PC-9 (cell line): ENCODE measurements at regions not wholly inside any gene's neighbourhood (a gene's known extent, or its start where the extent isn't known, plus 50 kb on each side); places are given as distances from the start of the nearest gene placed in this dataset.
"Not testable (repeated sequence)": the region's sequence is repeated elsewhere in the genome, so short reads cannot be mapped to it uniquely, and the experiment has no call there.

Experiments used
- BruUV-seq: library from RNA; stranded (reverse); fragments of 400-500 nt; replicated peaks from 2 replicates; lab custom pipeline; 2021; lab: Mats Ljungman, UMichigan
- CTCF ChIA-PET: fragments of 300-600 bp; sonication (Branson Sonifier 250); formaldehyde crosslinking; loops from one replicate; lab custom pipeline; 2022; ENCODE audit warnings: antibody characterized with exemption; lab: Charles Lee
- POLR2A ChIA-PET: fragments of 300-600 bp; sonication (Branson Sonifier 250); formaldehyde crosslinking; loops from one replicate; lab custom pipeline; 2022; ENCODE audit warnings: antibody characterized with exemption; ENCODE audit not compliant: unreplicated experiment; lab: Charles Lee
- DNase-seq, 2 experiments: peaks; one replicate each; pipeline versions ENCODE4 v3.0.0 to v3.0.0-alpha.2; 2015 to 2022; ENCODE audit warnings: mixed read lengths in 1 of 2
- H2AFZ ChIP-seq: fragments of 200-600 bp; sonication (generic); 2 replicates; pipeline ENCODE4 v1.8.1; 2017; ENCODE audit warnings: antibody characterized with exemption
- H3F3A ChIP-seq: fragments of 200-600 bp; sonication (generic); 2 replicates; pipeline ENCODE4 v1.8.1; 2017; ENCODE audit warnings: antibody characterized with exemption, mild to moderate bottlenecking, low read depth; ENCODE audit not compliant: insufficient read depth
- H3K27ac ChIP-seq: fragments of 200-600 bp; sonication (generic); 2 replicates; pipeline ENCODE4 v1.6.1; 2016; ENCODE audit warnings: mixed run types
- H3K27me3 ChIP-seq: fragments of 200-600 bp; sonication (generic); 2 replicates; pipeline ENCODE4 v1.6.1; 2016; ENCODE audit warnings: low read depth, mixed run types; ENCODE audit not compliant: insufficient read depth
- H3K36me3 ChIP-seq: fragments of 200-600 bp; sonication (generic); 2 replicates; pipeline ENCODE4 v1.6.1; 2016; ENCODE audit warnings: low read depth, mixed run types
- H3K4me1 ChIP-seq: fragments of 200-600 bp; sonication (generic); replicated peaks from 2 replicates; pipeline ENCODE4 v1.6.1; 2016; ENCODE audit warnings: mixed run types; ENCODE audit not compliant: insufficient read depth
- H3K4me2 ChIP-seq: fragments of 200-600 bp; sonication (generic); 2 replicates; pipeline ENCODE4 v1.6.1; 2017; ENCODE audit warnings: mixed run types
- H3K4me3 ChIP-seq: fragments of 200-600 bp; sonication (generic); 2 replicates; pipeline ENCODE4 v1.6.1; 2016; ENCODE audit warnings: mixed run types
- H3K79me2 ChIP-seq: fragments of 200-600 bp; sonication (generic); 2 replicates; pipeline ENCODE4 v1.6.1; 2017; ENCODE audit warnings: low read depth, mixed run types
- H3K9me2 ChIP-seq: fragments of 200-600 bp; sonication (generic); 2 replicates; pipeline ENCODE4 v1.8.1; 2017; ENCODE audit warnings: mild to moderate bottlenecking; ENCODE audit not compliant: insufficient read depth
- H3K9me3 ChIP-seq: fragments of 200-600 bp; sonication (generic); 2 replicates; pipeline ENCODE4 v1.8.1; 2016; ENCODE audit warnings: low read depth; ENCODE audit not compliant: insufficient read depth
- H4K20me1 ChIP-seq: fragments of 200-600 bp; sonication (generic); 2 replicates; pipeline ENCODE4 v1.8.1; 2017; ENCODE audit not compliant: insufficient read depth
- EZH2 ChIP-seq: fragments of 200-600 bp; sonication (generic); IDR thresholded peaks from 2 replicates; pipeline ENCODE4 v1.8.0; 2017; ENCODE audit warnings: antibody characterized with exemption, low read depth
- intact Hi-C: fragments of 100-400 bp; cut with micrococcal nuclease; formaldehyde crosslinking; loops from one replicate; pipeline ENCODE4 v1.10.0; 2022; ENCODE audit not compliant: unreplicated experiment
- TF ChIP-seq, protein P1 (sequence below): fragments of 200-600 bp; sonication (generic); conservative IDR thresholded peaks from 2 replicates; pipeline ENCODE4 v1.6.1; 2017; ENCODE audit warnings: mixed run types, antibody characterized with exemption, mild to moderate bottlenecking, moderate library complexity

DNA sequence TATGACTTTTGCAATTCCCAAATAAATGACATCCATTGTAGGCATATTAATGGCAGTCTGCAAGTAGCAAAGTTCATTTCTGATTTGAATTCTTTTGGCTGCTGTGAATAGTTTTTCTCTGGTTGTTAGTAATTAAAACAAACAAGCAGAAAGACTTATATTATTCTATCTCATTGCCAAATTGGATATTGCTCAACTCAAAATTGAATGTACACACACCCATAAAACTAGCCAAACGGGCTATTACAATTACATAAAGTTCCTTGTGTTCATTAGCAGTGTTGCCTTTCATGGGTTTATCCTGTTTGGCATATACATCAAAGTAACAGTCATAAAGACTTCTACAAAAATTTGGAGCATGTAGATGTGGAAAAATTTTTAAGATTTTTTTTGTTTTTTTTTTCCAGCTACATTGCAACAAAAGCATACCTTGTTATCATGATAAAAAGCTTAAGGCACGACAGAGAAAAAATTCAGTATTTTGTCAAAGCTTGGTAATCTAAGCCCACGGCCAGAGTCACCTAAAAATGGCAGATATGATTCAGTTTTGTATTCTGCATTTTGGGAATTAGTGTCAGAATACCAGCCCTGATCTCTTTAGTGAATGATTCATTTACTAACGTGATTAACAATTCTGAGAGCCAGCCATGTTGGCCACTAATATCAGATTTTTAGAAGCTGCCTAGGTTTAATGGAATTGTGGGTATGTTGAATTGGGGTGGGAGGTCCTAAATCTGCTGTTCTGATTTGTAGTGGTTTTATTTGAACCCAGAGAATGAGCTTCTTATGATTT lies 108.4 kb downstream of the KLF5 start:
- H3F3A ChIP-seq: peaks cover 53% of the 10 kb centered on the region
- DNase-seq: peak in 1 of 2 experiments; percentile 96
- no peak overlapping the region for H2AFZ ChIP-seq
- no peaks in the 10 kb centered on the region for H3K27me3 ChIP-seq
- H3K79me2 ChIP-seq: no peaks in the 10 kb centered on the region
- H3K4me3 ChIP-seq: no peak overlapping the region
- CTCF ChIA-PET: no interaction called here
- H3K4me1 ChIP-seq: peaks cover 66% of the 10 kb centered on the region
- H3K36me3 ChIP-seq: no peaks in the 10 kb centered on the region
- TF ChIP-seq, protein P1, sequence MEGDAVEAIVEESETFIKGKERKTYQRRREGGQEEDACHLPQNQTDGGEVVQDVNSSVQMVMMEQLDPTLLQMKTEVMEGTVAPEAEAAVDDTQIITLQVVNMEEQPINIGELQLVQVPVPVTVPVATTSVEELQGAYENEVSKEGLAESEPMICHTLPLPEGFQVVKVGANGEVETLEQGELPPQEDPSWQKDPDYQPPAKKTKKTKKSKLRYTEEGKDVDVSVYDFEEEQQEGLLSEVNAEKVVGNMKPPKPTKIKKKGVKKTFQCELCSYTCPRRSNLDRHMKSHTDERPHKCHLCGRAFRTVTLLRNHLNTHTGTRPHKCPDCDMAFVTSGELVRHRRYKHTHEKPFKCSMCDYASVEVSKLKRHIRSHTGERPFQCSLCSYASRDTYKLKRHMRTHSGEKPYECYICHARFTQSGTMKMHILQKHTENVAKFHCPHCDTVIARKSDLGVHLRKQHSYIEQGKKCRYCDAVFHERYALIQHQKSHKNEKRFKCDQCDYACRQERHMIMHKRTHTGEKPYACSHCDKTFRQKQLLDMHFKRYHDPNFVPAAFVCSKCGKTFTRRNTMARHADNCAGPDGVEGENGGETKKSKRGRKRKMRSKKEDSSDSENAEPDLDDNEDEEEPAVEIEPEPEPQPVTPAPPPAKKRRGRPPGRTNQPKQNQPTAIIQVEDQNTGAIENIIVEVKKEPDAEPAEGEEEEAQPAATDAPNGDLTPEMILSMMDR: no peak
- TF ChIP-seq EZH2: no peak
- POLR2A ChIA-PET: interaction anchor here (0.7 kb wide), 1 partner anchor 8 kb away, joined by 4 read pairs; no protein-coding TSS in a partner anchor
- no peaks in the 10 kb centered on the region for H3K9me3 ChIP-seq
- intact Hi-C loops: no loop called here
- H3K9me2 ChIP-seq: no peaks in the 10 kb centered on the region
- H3K4me2 ChIP-seq: peak overlapping the region; percentile 48
- peak overlapping the region; percentile 70 for H3K27ac ChIP-seq
- no peaks in the 10 kb centered on the region for H4K20me1 ChIP-seq
- no TSS peak for BruUV-seq

GRCh38 chr13:73166204-73166603 lies 107.4 kb downstream of the KLF5 start:
- Histone ChIP-seq H3F3A (peaks cover 44% of the 10 kb centered on the region), H3K27me3 (no peaks in the 10 kb centered on the region), H3K4me3 (no peak overlapping the region), H3K9me3 (no peaks in the 10 kb centered on the region; the same call in 1 of the 2 replicates), H4K20me1 (no peaks in the 10 kb centered on the region), H2AFZ (no peak overlapping the region), H3K27ac (peak overlapping the region; percentile 70), H3K79me2 (no peaks in the 10 kb centered on the region), H3K9me2 (no peaks in the 10 kb centered on the region), H3K4me1 (peaks cover 56% of the 10 kb centered on the region), H3K36me3 (no peaks in the 10 kb centered on the region), H3K4me2 (peak overlapping the region; percentile 48; the same call in 1 of the 2 replicates)
- ChIA-PET POLR2A (no interaction called here), CTCF (interaction anchor here (0.6 kb wide), 1 partner anchor 10 kb away, joined by 8 read pairs; no protein-coding TSS in a partner anchor)
- TF ChIP-seq, protein P1: no peak
- no peak for TF ChIP-seq EZH2
- no peak for DNase-seq
- BruUV-seq: no TSS peak
- intact Hi-C loops: no loop called here

GRCh38 chr13:73162912-73163911 lies 104.4 kb downstream of the KLF5 start:
- peaks cover 53% of the 10 kb centered on the region for H3K4me1 ChIP-seq
- peak overlapping the region; percentile 60 for H3K27ac ChIP-seq

DNA sequence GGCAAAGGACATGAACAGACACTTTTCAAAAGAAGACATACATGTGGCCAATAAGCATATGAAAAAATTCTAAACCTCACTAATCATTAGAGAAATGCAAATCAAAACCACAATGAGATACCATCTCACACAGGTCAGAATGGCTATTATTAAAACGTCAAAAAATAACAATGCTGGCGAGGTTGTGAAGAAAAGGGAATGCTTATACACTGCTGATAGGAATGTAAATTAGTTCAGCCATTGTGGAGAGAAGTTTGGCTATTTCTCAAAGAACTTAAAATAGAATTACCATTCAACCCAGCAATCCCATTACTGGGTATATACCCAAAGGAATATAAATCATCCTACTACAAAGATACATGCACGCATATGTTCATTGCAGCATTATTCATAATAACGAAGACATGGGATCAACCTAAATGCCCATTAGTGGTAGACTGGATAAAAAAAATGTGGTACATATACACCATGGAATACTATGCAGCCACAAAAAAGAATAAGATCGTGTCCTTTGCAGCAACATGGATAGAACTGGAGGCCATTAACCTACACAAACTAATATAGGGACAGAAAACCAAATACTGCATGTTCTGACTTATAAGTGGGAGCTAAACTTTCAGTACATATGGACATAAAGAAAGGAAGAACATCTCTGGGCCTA lies 101.7 kb downstream of the KLF5 start:
- BruUV-seq, H3K9me3 ChIP-seq, CTCF ChIA-PET, H3K4me3 ChIP-seq, H3K27ac ChIP-seq, H3K27me3 ChIP-seq, POLR2A ChIA-PET, H3K4me2 ChIP-seq, H3K36me3 ChIP-seq, H3K9me2 ChIP-seq, H4K20me1 ChIP-seq, intact Hi-C loops, H2AFZ ChIP-seq, H3K79me2 ChIP-seq, DNase-seq: not testable (repeated sequence)
- Histone ChIP-seq H3F3A (peaks cover 11% of the 10 kb centered on the region; the same call in 1 of the 2 replicates), H3K4me1 (peaks cover 26% of the 10 kb centered on the region)

More at GRCh38 chr13:73162912-73163911, 104.4 kb downstream of the KLF5 start:
- Histone ChIP-seq H4K20me1 (no peaks in the 10 kb centered on the region), H3K79me2 (no peaks in the 10 kb centered on the region), H2AFZ (peak overlapping the region; percentile 65; the same call in 1 of the 2 replicates), H3K9me2 (no peaks in the 10 kb centered on the region), H3F3A (peaks cover 34% of the 10 kb centered on the region), H3K4me3 (no peak overlapping the region), H3K4me2 (peak overlapping the region; percentile 46), H3K27me3 (no peaks in the 10 kb centered on the region), H3K9me3 (peaks cover 10% of the 10 kb centered on the region), H3K36me3 (no peaks in the 10 kb centered on the region)
- TF ChIP-seq, protein P1: no peak
- no peak for TF ChIP-seq EZH2
- no TSS peak for BruUV-seq
- ChIA-PET POLR2A (interaction anchor here (0.5 kb wide), 1 partner anchor 22 kb away, joined by 8 read pairs; no protein-coding TSS in a partner anchor), CTCF (interaction anchor here (0.7 kb wide), 1 partner anchor 105 kb away, joined by 4 read pairs; no protein-coding TSS in a partner anchor)
- intact Hi-C loops: no loop called here
- DNase-seq: peak in 1 of 2 experiments; percentile 83
